ENCODE measurements at regions not wholly inside any gene's neighbourhood (a gene's known extent, or its start where the extent isn't known, plus 50 kb on each side); places are given as distances from the start of the nearest gene placed in this dataset.

- no peak for DNase-seq
Measured at GRCh38 chr20:22922987-22923386, 112.1 kb upstream of the SSTR4 start.

- no peak for DNase-seq
Measured at GRCh38 chr20:22924046-22924737, 110.9 kb upstream of the SSTR4 start.

GRCh38 chr20:22924949-22925612 is 110.0 kb upstream of the SSTR4 start:
- no peak for DNase-seq

- DNase-seq: no peak
Measured at GRCh38 chr20:22925613-22925983, 109.5 kb upstream of the SSTR4 start.

GRCh38 chr20:22927537-22927936 is 107.6 kb upstream of the SSTR4 start:
- DNase-seq: no peak

GRCh38 chr20:22928679-22929078 is 106.4 kb upstream of the SSTR4 start:
- DNase-seq: no peak

GRCh38 chr20:22929661-22930060 is 105.5 kb upstream of the SSTR4 start:
- no peak for DNase-seq

GRCh38 chr20:22931653-22932608 is 103.2 kb upstream of the SSTR4 start:
- DNase-seq: no peak

- DNase-seq: no peak
Measured at GRCh38 chr20:22939181-22939580, 95.9 kb upstream of the SSTR4 start.

GRCh38 chr20:22940350-22940749 is 94.8 kb upstream of the SSTR4 start:
- no peak for DNase-seq

GRCh38 chr20:22941550-22941949 is 93.6 kb upstream of the SSTR4 start:
- DNase-seq: no peak

GRCh38 chr20:22942742-22943141 is 92.4 kb upstream of the SSTR4 start:
- DNase-seq: no peak

- DNase-seq: no peak
Measured at GRCh38 chr20:22944062-22944461, 91.0 kb upstream of the SSTR4 start.

GRCh38 chr20:22944936-22945335 is 90.2 kb upstream of the SSTR4 start:
- no peak for DNase-seq

- no peak for DNase-seq
Measured at GRCh38 chr20:22946596-22946995, 88.5 kb upstream of the SSTR4 start.

- no peak for DNase-seq
Measured at GRCh38 chr20:22949331-22950109, 85.6 kb upstream of the SSTR4 start.

- DNase-seq: no peak
Measured at GRCh38 chr20:22951966-22952365, 83.1 kb upstream of the SSTR4 start.

- DNase-seq: no peak
Measured at GRCh38 chr20:22954661-22955060, 80.5 kb upstream of the SSTR4 start.

- no peak for DNase-seq
Measured at GRCh38 chr20:22958390-22958789, 76.7 kb upstream of the SSTR4 start.

GRCh38 chr20:22962567-22963439 is 72.3 kb upstream of the SSTR4 start:
- no peak for DNase-seq

- no peak for DNase-seq
Measured at GRCh38 chr20:22963581-22963980, 71.5 kb upstream of the SSTR4 start.
